ENCODE measurements at regions not wholly inside any gene's neighbourhood (a gene's known extent, or its start where the extent isn't known, plus 50 kb on each side); places are given as distances from the start of the nearest gene placed in this dataset.
A peak's percentile ranks its signal among the peaks of the same experiment; 100 is the strongest.

- no peaks in the 10 kb centered on the region for H3K9me3 ChIP-seq
- CTCF ChIA-PET, result no interaction called here
- WGBS (ENCODE audit: missing lambda C conversion rate), result 18% methylated on average over 1 of the region's 1 CpG
- DNase-seq (ENCODE audit: low read depth in 1 of 2, low spot score in 1 of 2) (no peak), ATAC-seq (no peak), FAIRE-seq (no peak)
- no peak overlapping the region for H3K4me2 ChIP-seq
- POLR2A ChIA-PET, result no interaction called here
- TF ChIP-seq MYC (IDR thresholded peaks at IDR 0.05; ENCODE audit: borderline replicate concordance, low read length), result no peak
- peak; percentile 56 for TF ChIP-seq MAFK (IDR thresholded peaks at IDR 0.05; ENCODE audit: partially characterized antibody)
- no peaks in the 10 kb centered on the region for H3K4me1 ChIP-seq
- H3K27ac ChIP-seq, result no peak overlapping the region
- no peak overlapping the region for H3K4me3 ChIP-seq
Measured at GRCh38 chr3:81983382-81983781, 221.9 kb upstream of the GBE1 start.

- DNase-seq (ENCODE audit: low read depth in 1 of 2, low spot score in 1 of 2) (no peak), ATAC-seq (no peak), FAIRE-seq (no peak)
- no peaks in the 10 kb centered on the region for H3K9me3 ChIP-seq
- H3K27ac ChIP-seq, result no peak overlapping the region
- WGBS (ENCODE audit: missing lambda C conversion rate), result 36% methylated on average over 10 of the region's 10 CpGs
- ChIA-PET CTCF (no interaction called here), POLR2A (no interaction called here)
- no peaks in the 10 kb centered on the region for H3K4me1 ChIP-seq
- H3K4me2 ChIP-seq, result no peak overlapping the region
- no peak overlapping the region for H3K4me3 ChIP-seq
- TF ChIP-seq CHD4 (IDR thresholded peaks at IDR 0.05; ENCODE audit: borderline replicate concordance), result no peak
- TF ChIP-seq BHLHE40 (IDR thresholded peaks at IDR 0.05; ENCODE audit: low read depth, low read length), result no peak
- TF ChIP-seq NFE2L2 (conservative IDR thresholded peaks at IDR 0.05; ENCODE audit: low read length), result no peak
- no peak for TF ChIP-seq BCL3 (IDR thresholded peaks at IDR 0.05)
- no peak for TF ChIP-seq ZFP36 (IDR thresholded peaks at IDR 0.05; ENCODE audit: borderline replicate concordance, partially characterized antibody)
- no peak for TF ChIP-seq FOXS1 (CRISPR knock-in tag; IDR thresholded peaks at IDR 0.05)
- TF ChIP-seq JUNB (IDR thresholded peaks at IDR 0.05), result no peak
- TF ChIP-seq FOSL2 (IDR thresholded peaks at IDR 0.05), result no peak
- peak; percentile 65 for TF ChIP-seq FOSL2 (CRISPR knock-in tag; IDR thresholded peaks at IDR 0.05)
- TF ChIP-seq, protein P1, sequence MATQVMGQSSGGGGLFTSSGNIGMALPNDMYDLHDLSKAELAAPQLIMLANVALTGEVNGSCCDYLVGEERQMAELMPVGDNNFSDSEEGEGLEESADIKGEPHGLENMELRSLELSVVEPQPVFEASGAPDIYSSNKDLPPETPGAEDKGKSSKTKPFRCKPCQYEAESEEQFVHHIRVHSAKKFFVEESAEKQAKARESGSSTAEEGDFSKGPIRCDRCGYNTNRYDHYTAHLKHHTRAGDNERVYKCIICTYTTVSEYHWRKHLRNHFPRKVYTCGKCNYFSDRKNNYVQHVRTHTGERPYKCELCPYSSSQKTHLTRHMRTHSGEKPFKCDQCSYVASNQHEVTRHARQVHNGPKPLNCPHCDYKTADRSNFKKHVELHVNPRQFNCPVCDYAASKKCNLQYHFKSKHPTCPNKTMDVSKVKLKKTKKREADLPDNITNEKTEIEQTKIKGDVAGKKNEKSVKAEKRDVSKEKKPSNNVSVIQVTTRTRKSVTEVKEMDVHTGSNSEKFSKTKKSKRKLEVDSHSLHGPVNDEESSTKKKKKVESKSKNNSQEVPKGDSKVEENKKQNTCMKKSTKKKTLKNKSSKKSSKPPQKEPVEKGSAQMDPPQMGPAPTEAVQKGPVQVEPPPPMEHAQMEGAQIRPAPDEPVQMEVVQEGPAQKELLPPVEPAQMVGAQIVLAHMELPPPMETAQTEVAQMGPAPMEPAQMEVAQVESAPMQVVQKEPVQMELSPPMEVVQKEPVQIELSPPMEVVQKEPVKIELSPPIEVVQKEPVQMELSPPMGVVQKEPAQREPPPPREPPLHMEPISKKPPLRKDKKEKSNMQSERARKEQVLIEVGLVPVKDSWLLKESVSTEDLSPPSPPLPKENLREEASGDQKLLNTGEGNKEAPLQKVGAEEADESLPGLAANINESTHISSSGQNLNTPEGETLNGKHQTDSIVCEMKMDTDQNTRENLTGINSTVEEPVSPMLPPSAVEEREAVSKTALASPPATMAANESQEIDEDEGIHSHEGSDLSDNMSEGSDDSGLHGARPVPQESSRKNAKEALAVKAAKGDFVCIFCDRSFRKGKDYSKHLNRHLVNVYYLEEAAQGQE (IDR thresholded peaks at IDR 0.05), result no peak
Measured at GRCh38 chr3:81980596-81981494, 219.4 kb upstream of the GBE1 start.

- FAIRE-seq (no peak), DNase-seq (ENCODE audit: low read depth in 1 of 2, low spot score in 1 of 2) (no peak), ATAC-seq (no peak)
- H3K4me1 ChIP-seq, result no peaks in the 10 kb centered on the region
- ChIA-PET POLR2A (no interaction called here), CTCF (no interaction called here)
- H3K27ac ChIP-seq, result no peak overlapping the region
- H3K9me3 ChIP-seq, result no peaks in the 10 kb centered on the region
- no peak overlapping the region for H3K4me3 ChIP-seq
- TF ChIP-seq MAFK (IDR thresholded peaks at IDR 0.05; ENCODE audit: partially characterized antibody), result no peak
- TF ChIP-seq PHF8 (IDR thresholded peaks at IDR 0.05; ENCODE audit: borderline replicate concordance, low read depth), result no peak
- no peak for TF ChIP-seq ZFP36 (IDR thresholded peaks at IDR 0.05; ENCODE audit: borderline replicate concordance, partially characterized antibody)
- no peak for TF ChIP-seq HOXB13 (CRISPR knock-in tag; IDR thresholded peaks at IDR 0.05; ENCODE audit: low read depth)
- no peak for TF ChIP-seq ZNF302 (CRISPR knock-in tag; IDR thresholded peaks at IDR 0.05)
- no peak overlapping the region for H3K4me2 ChIP-seq
- 10% methylated on average over 2 of the region's 2 CpGs for WGBS (ENCODE audit: missing lambda C conversion rate)
Measured at GRCh38 chr3:81974751-81975150, 213.3 kb upstream of the GBE1 start.
